ENCODE measurements at regions not wholly inside any gene's neighbourhood (a gene's known extent, or its start where the extent isn't known, plus 50 kb on each side); places are given as distances from the start of the nearest gene placed in this dataset.

- H3K4me1 Mint-ChIP-seq: no peaks in the 10 kb centered on the region
- CTCF ChIA-PET: no interaction called here
Measured at GRCh38 chr12:20028033-20028432, 340.3 kb upstream of the PDE3A start.

GRCh38 chr12:20030826-20031225 is 337.5 kb upstream of the PDE3A start:
- POLR2A ChIA-PET: no interaction called here

More at GRCh38 chr12:20028033-20028432, 340.3 kb upstream of the PDE3A start:
- ATAC-seq (ENCODE audit: low read depth): no peak
- no peaks in the 10 kb centered on the region for H4K20me1 ChIP-seq (ENCODE audit: control insufficient read depth, insufficient read depth, low read length, poor library complexity, severe bottlenecking)
- no peak overlapping the region for H3K27ac Mint-ChIP-seq
- intact Hi-C loops (cut with micrococcal nuclease): no loop called here
- H3K36me3 ChIP-seq (replicated peaks in 1 of 2; ENCODE audit: control extremely low read depth in 1 of 2, control insufficient read depth in 1 of 2, extremely low read depth in 1 of 2, insufficient read depth in 2 of 2, low read length in 1 of 2): no peaks in the 10 kb centered on the region
- no CpG with 5 or more reads among the region's 1 CpG for WGBS (ENCODE audit: insufficient coverage)
- no peak overlapping the region for H3K27ac ChIP-seq (ENCODE audit: low read length in 2 of 2)
- no peak overlapping the region for H2AFZ ChIP-seq (ENCODE audit: insufficient read depth, low read depth, low read length, poor library complexity, severe bottlenecking)
- DNase-seq: no peak
- H3K9me3 Mint-ChIP-seq (ENCODE audit: insufficient read depth): peaks cover 2% of the 10 kb centered on the region
- no peaks in the 10 kb centered on the region for H3K79me2 ChIP-seq (ENCODE audit: control insufficient read depth, insufficient read depth, low read length)
- no peak overlapping the region for H3K4me2 ChIP-seq (replicated peaks; ENCODE audit: low read depth, low read length, poor library complexity, severe bottlenecking)
- H3K4me1 ChIP-seq (ENCODE audit: control insufficient read depth in 2 of 2, insufficient read depth in 2 of 2, low read length in 2 of 2): no peaks in the 10 kb centered on the region
- no peak overlapping the region for H3K4me3 Mint-ChIP-seq
- H3K9ac ChIP-seq (ENCODE audit: low read length): no peak overlapping the region
- no peak overlapping the region for H3K4me3 ChIP-seq (ENCODE audit: control extremely low read depth in 1 of 5, extremely low read depth in 1 of 5, insufficient read depth in 1 of 5, low read depth in 2 of 5, low read length in 4 of 5)
- TF ChIP-seq CTCF (IDR thresholded peaks at IDR 0.05) (no peak), EZH2 (IDR thresholded peaks at IDR 0.05; ENCODE audit: borderline replicate concordance, insufficient read depth, low read depth, low read length, poor library complexity, severe bottlenecking) (no peak)
- H3K27me3 ChIP-seq (replicated peaks in 1 of 4; ENCODE audit: control extremely low read depth in 1 of 4, control insufficient read depth in 3 of 4, insufficient read depth in 4 of 4, low read length in 3 of 4): no peaks in the 10 kb centered on the region
- H3K27me3 Mint-ChIP-seq: no peaks in the 10 kb centered on the region
- peaks cover 0 to 3% (median 0%) of the 10 kb centered on the region in 3 donors for H3K9me3 ChIP-seq (ENCODE audit: control extremely low read depth in 1 of 3, control insufficient read depth in 2 of 3, insufficient read depth in 1 of 3, low read length in 2 of 3)
- POLR2A ChIA-PET: no interaction called here

More at GRCh38 chr12:20030826-20031225, 337.5 kb upstream of the PDE3A start:
- Histone ChIP-seq H3K4me1 (ENCODE audit: control insufficient read depth in 2 of 2, insufficient read depth in 2 of 2, low read length in 2 of 2) (no peaks in the 10 kb centered on the region), H3K9me3 (ENCODE audit: control extremely low read depth in 1 of 3, control insufficient read depth in 2 of 3, insufficient read depth in 1 of 3, low read length in 2 of 3) (peaks cover 0 to 3% (median 0%) of the 10 kb centered on the region in 3 donors), H3K9ac (ENCODE audit: low read length) (no peak overlapping the region), H3K36me3 (replicated peaks in 1 of 2; ENCODE audit: control extremely low read depth in 1 of 2, control insufficient read depth in 1 of 2, extremely low read depth in 1 of 2, insufficient read depth in 2 of 2, low read length in 1 of 2) (no peaks in the 10 kb centered on the region), H3K4me3 (ENCODE audit: control extremely low read depth in 1 of 5, extremely low read depth in 1 of 5, insufficient read depth in 1 of 5, low read depth in 2 of 5, low read length in 4 of 5) (no peak overlapping the region), H3K4me2 (replicated peaks; ENCODE audit: low read depth, low read length, poor library complexity, severe bottlenecking) (no peak overlapping the region), H2AFZ (ENCODE audit: insufficient read depth, low read depth, low read length, poor library complexity, severe bottlenecking) (no peak overlapping the region), H3K27me3 (replicated peaks in 1 of 4; ENCODE audit: control extremely low read depth in 1 of 4, control insufficient read depth in 3 of 4, insufficient read depth in 4 of 4, low read length in 3 of 4) (no peaks in the 10 kb centered on the region), H4K20me1 (ENCODE audit: control insufficient read depth, insufficient read depth, low read length, poor library complexity, severe bottlenecking) (no peaks in the 10 kb centered on the region), H3K79me2 (ENCODE audit: control insufficient read depth, insufficient read depth, low read length) (no peaks in the 10 kb centered on the region), H3K27ac (ENCODE audit: low read length in 2 of 2) (no peak overlapping the region)
- ATAC-seq (ENCODE audit: low read depth) (no peak), DNase-seq (no peak)
- intact Hi-C loops (cut with micrococcal nuclease): no loop called here
- WGBS (ENCODE audit: insufficient coverage): no CpG with 5 or more reads among the region's 1 CpG
- no peaks in the 10 kb centered on the region for H3K4me1 Mint-ChIP-seq
- CTCF ChIA-PET: no interaction called here
- H3K4me3 Mint-ChIP-seq: no peak overlapping the region
- no peaks in the 10 kb centered on the region for H3K27me3 Mint-ChIP-seq
- peaks cover 2% of the 10 kb centered on the region for H3K9me3 Mint-ChIP-seq (ENCODE audit: insufficient read depth)
- TF ChIP-seq CTCF (IDR thresholded peaks at IDR 0.05) (no peak), EZH2 (IDR thresholded peaks at IDR 0.05; ENCODE audit: borderline replicate concordance, insufficient read depth, low read depth, low read length, poor library complexity, severe bottlenecking) (no peak)
- no peak overlapping the region for H3K27ac Mint-ChIP-seq

All from B cell (primary cell).